ENCODE measurements at regions not wholly inside any gene's neighbourhood (a gene's known extent, or its start where the extent isn't known, plus 50 kb on each side); places are given as distances from the start of the nearest gene placed in this dataset.

- no peak overlapping the region for H3K4me3 ChIP-seq (ENCODE audit: extremely low read depth in 1 of 4, insufficient read depth in 2 of 4, low read depth in 3 of 4, low read length in 4 of 4)
- FAIRE-seq (no peak), DNase-seq (ENCODE audit: low read depth in 1 of 2, low spot score in 2 of 2) (no peak)
- H3K9me3 ChIP-seq (ENCODE audit: insufficient read depth in 2 of 2, low read depth in 1 of 2, low read length in 1 of 2), result no peaks in the 10 kb centered on the region
- H2AFZ ChIP-seq (ENCODE audit: low read length), result no peak overlapping the region
- H3K56ac ChIP-seq (replicated peaks; ENCODE audit: insufficient read length, low read depth, low read length), result no peak overlapping the region
- H2BK20ac ChIP-seq (ENCODE audit: low read length), result no peak overlapping the region
- H2BK5ac ChIP-seq (ENCODE audit: low read depth, low read length), result no peak overlapping the region
- H3K4ac ChIP-seq (replicated peaks; ENCODE audit: insufficient read length, low read depth, low read length), result no peak overlapping the region
- no peaks in the 10 kb centered on the region for H3K79me1 ChIP-seq (ENCODE audit: low read depth, low read length)
- H3K18ac ChIP-seq (ENCODE audit: extremely low read depth, low read length), result no peak overlapping the region
- H3K23me2 ChIP-seq (ENCODE audit: low read depth, low read length), result no peaks in the 10 kb centered on the region
- H3K27me3 ChIP-seq (replicated peaks in 1 of 4; ENCODE audit: control insufficient read depth in 3 of 4, extremely low read depth in 1 of 4, insufficient read depth in 3 of 4, low read length in 3 of 4), result no peaks in the 10 kb centered on the region
- no peak overlapping the region for H4K5ac ChIP-seq (ENCODE audit: insufficient read length, low read depth, low read length)
- H2BK120ac ChIP-seq (replicated peaks; ENCODE audit: low read depth, low read length), result no peak overlapping the region
- H3K23ac ChIP-seq (ENCODE audit: insufficient read length), result no peak overlapping the region
- no peak overlapping the region for H2AK5ac ChIP-seq (ENCODE audit: low read depth, low read length)
- no peak overlapping the region for H4K91ac ChIP-seq (replicated peaks; ENCODE audit: insufficient read length, low read length)
- H3K14ac ChIP-seq (ENCODE audit: insufficient read length), result no peak overlapping the region
- H3K79me2 ChIP-seq (ENCODE audit: control insufficient read depth in 1 of 2, insufficient read depth in 2 of 2, low read length in 2 of 2), result no peaks in the 10 kb centered on the region
- H3K27ac ChIP-seq (ENCODE audit: low read depth, low read length), result no peak overlapping the region
- no peak overlapping the region for H3K9ac ChIP-seq (replicated peaks in 1 of 4; ENCODE audit: extremely low read depth in 1 of 4, low read depth in 3 of 4, low read length in 3 of 4)
- no peak overlapping the region for H2BK12ac ChIP-seq (ENCODE audit: low read depth, low read length)
- no peaks in the 10 kb centered on the region for H4K20me1 ChIP-seq (replicated peaks in 1 of 2; ENCODE audit: control insufficient read depth in 1 of 2, insufficient read depth in 2 of 2, low read length in 2 of 2)
- H3K4me2 ChIP-seq (ENCODE audit: insufficient read depth in 1 of 2, low read depth in 2 of 2, low read length in 2 of 2), result no peak overlapping the region
- H4K8ac ChIP-seq (ENCODE audit: extremely low read depth, insufficient read depth, low read length), result no peak overlapping the region
- H3K36me3 ChIP-seq (ENCODE audit: control insufficient read depth in 2 of 4, insufficient read depth in 4 of 4, low read length in 3 of 4), result no peaks in the 10 kb centered on the region
- no peak overlapping the region for H2BK15ac ChIP-seq (ENCODE audit: low read length)
- 96% methylated on average over 1 of the region's 1 CpG; no CpG with 5 or more reads in 1 of the 2 experiments for WGBS, 2 experiments (ENCODE audit: extremely low coverage in 1 of 2, insufficient coverage in 1 of 2, insufficient read length in 1 of 2, insufficient replicate concordance in 2 of 2, low coverage in 1 of 2, low lambda C conversion rate in 2 of 2, missing lambda C conversion rate in 1 of 2)
- peaks cover 0 to 8% (median 0%) of the 10 kb centered on the region in 4 experiments; a peak in 3 of 7 replicates for H3K4me1 ChIP-seq (replicated peaks in 1 of 4; ENCODE audit: control insufficient read depth in 3 of 4, insufficient read depth in 4 of 4, low read length in 3 of 4)
- TF ChIP-seq NRF1 (IDR thresholded peaks at IDR 0.05; ENCODE audit: low read depth, low read length) (no peak), RAD21 (IDR thresholded peaks at IDR 0.05 in 1 of 2, conservative IDR thresholded peaks at IDR 0.05 in 1 of 2; ENCODE audit: low read depth in 2 of 2, low read length in 2 of 2) (no peak), KDM1A (IDR thresholded peaks at IDR 0.05; ENCODE audit: borderline replicate concordance, low read length) (no peak), TCF12 (IDR thresholded peaks at IDR 0.05; ENCODE audit: low read depth, low read length) (no peak)
- CTCF ChIA-PET (ENCODE audit: partially characterized antibody), result no interaction called here
- POLR2A ChIA-PET (ENCODE audit: partially characterized antibody), result no interaction called here
Observed at GRCh38 chr5:101717721-101718120, 578.4 kb downstream of the SLCO4C1 start.

Measured in H1 (cell line).